Transverse colon (tissue), 3 donors: ENCODE measurements at regions not wholly inside any gene's neighbourhood (a gene's known extent, or its start where the extent isn't known, plus 50 kb on each side); places are given as distances from the start of the nearest gene placed in this dataset.
A peak's percentile ranks its signal among the peaks of the same experiment; 100 is the strongest.

ENCODE experiments used
- POLR2A ChIP-seq: fragments of 450-650 bp; IDR thresholded peaks from one replicate; pipeline ENCODE4 v1.6.1; 2016; ENCODE audit warnings: antibody characterized with exemption, mild to moderate bottlenecking, moderate library complexity
- POLR2AphosphoS5 ChIP-seq, 3 donors: sonication (generic); formaldehyde crosslinking; IDR thresholded peaks; one replicate each; pipeline ENCODE4 v1.6.1; 2016; ENCODE audit warnings: antibody characterized with exemption in 3 of 3

DNA sequence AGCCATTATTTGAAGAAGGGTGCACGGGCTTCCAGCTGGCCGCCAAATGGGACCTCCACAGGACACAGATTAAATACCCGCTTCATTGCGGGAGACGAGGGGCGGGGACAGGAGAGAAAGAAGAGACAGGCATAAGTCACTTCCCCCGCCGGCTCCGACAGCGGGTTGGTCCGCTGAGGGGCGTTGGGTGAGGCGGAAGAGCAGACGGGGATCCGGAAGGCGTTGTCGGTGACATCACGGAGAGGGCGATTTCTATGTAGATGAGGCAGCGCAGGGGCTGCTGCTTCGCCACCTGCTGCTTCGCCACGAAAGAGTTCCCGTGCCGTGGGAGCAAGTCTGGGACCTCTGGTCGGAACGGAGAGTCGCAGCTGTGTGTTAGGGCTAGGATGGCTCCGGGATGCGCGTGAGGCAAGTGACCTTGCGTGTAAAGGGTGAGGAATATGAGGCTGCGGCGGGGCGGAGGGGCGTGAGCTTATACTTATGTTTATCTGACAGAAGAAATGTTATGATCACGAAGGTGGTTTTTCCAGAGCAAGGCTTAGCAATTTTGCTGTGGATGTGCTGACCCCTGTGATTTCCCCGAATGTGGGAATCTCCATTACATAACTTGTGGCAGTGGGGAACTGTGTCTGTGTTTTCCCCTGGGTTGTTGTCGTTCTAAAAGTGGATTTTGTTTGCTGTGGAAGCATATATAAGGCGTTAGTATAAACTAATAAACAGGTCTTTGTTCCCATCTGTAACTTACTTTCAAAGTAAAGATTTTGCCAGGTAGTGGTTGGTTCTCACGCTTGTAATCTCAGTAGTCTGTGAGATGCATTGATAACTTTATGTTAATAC is 52.9 kb downstream of the PPIAL4C start:
- TF ChIP-seq POLR2A, result peak; percentile 90
- peak in 2 of 3 donors; percentile 82 to 90 for TF ChIP-seq POLR2AphosphoS5 (IDR thresholded peaks at IDR 0.05)
